ENCODE measurements at regions not wholly inside any gene's neighbourhood (a gene's known extent, or its start where the extent isn't known, plus 50 kb on each side); places are given as distances from the start of the nearest gene placed in this dataset.

- peaks cover 0 to 1% (median 0%) of the 10 kb centered on the region in 4 donors for H3K4me1 ChIP-seq (ENCODE audit: control insufficient read depth in 4 of 4, insufficient read depth in 4 of 4, low read length in 3 of 4)
- TF ChIP-seq REST (IDR thresholded peaks at IDR 0.05) (no peak), SP1 (IDR thresholded peaks at IDR 0.05) (no peak)
- no peak overlapping the region for H3K9ac ChIP-seq (ENCODE audit: low read depth in 1 of 2, low read length in 2 of 2)
- H3K36me3 ChIP-seq (ENCODE audit: control insufficient read depth in 4 of 4, insufficient read depth in 3 of 4, low read depth in 1 of 4, low read length in 3 of 4) = no peaks in the 10 kb centered on the region
- no peaks in the 10 kb centered on the region for H3K9me3 ChIP-seq (ENCODE audit: control insufficient read depth in 4 of 4, low read length in 3 of 4)
- H3K4me3 ChIP-seq (ENCODE audit: low read depth in 1 of 3, low read length in 3 of 3) = no peak overlapping the region
- WGBS = 88% methylated on average over 3 of the region's 3 CpGs
- H3K27ac ChIP-seq (ENCODE audit: low read depth in 1 of 2, low read length in 2 of 2) = no peak overlapping the region
- DNase-seq (ENCODE audit: low spot score) = no peak
- no peaks in the 10 kb centered on the region for H3K27me3 ChIP-seq (ENCODE audit: control insufficient read depth in 4 of 4, insufficient read depth in 4 of 4, low read length in 3 of 4)
These were observed 81.4 kb upstream of the KRAS start for GRCh38 chr12:25332143-25332542.

GRCh38 chr12:25328072-25328712, 77.5 kb upstream of the KRAS start:
- Histone ChIP-seq H3K4me1 (ENCODE audit: control insufficient read depth in 4 of 4, insufficient read depth in 4 of 4, low read length in 3 of 4) (peaks cover 0 to 1% (median 0%) of the 10 kb centered on the region in 4 donors), H3K4me3 (ENCODE audit: low read depth in 1 of 3, low read length in 3 of 3) (no peak overlapping the region), H3K27ac (ENCODE audit: low read depth in 1 of 2, low read length in 2 of 2) (no peak overlapping the region), H3K36me3 (ENCODE audit: control insufficient read depth in 4 of 4, insufficient read depth in 3 of 4, low read depth in 1 of 4, low read length in 3 of 4) (no peaks in the 10 kb centered on the region), H3K27me3 (ENCODE audit: control insufficient read depth in 4 of 4, insufficient read depth in 4 of 4, low read length in 3 of 4) (no peaks in the 10 kb centered on the region), H3K9ac (ENCODE audit: low read depth in 1 of 2, low read length in 2 of 2) (no peak overlapping the region), H3K9me3 (ENCODE audit: control insufficient read depth in 4 of 4, low read length in 3 of 4) (no peaks in the 10 kb centered on the region)
- no peak for TF ChIP-seq CTCF (IDR thresholded peaks at IDR 0.05; ENCODE audit: low read depth, low read length, missing input control)
- no peak for TF ChIP-seq GABPA (IDR thresholded peaks at IDR 0.05 in 1 of 2, conservative IDR thresholded peaks at IDR 0.05 in 1 of 2)
- peak; percentile 97 to 98 for TF ChIP-seq JUND (IDR thresholded peaks at IDR 0.05)
- no peak for TF ChIP-seq TAF1 (conservative IDR thresholded peaks at IDR 0.05)
- TF ChIP-seq MAX (IDR thresholded peaks at IDR 0.05) = no peak
- peak in 1 of 2 donors; percentile 62 for TF ChIP-seq RAD21 (IDR thresholded peaks at IDR 0.05)
- peak; percentile 11 for TF ChIP-seq FOXA1 (IDR thresholded peaks at IDR 0.05)
- TF ChIP-seq REST (IDR thresholded peaks at IDR 0.05) = peak; percentile 32
- peak; percentile 19 for TF ChIP-seq ZBTB33 (IDR thresholded peaks at IDR 0.05)
- peak; percentile 7 for TF ChIP-seq FOXA2 (IDR thresholded peaks at IDR 0.05)
- no peak for TF ChIP-seq NR2F2 (IDR thresholded peaks at IDR 0.05)
- peak; percentile 81 for TF ChIP-seq YY1 (IDR thresholded peaks at IDR 0.05)
- TF ChIP-seq SP1 (IDR thresholded peaks at IDR 0.05) = peak; percentile 62
- peak; percentile 76 to 80 for TF ChIP-seq RXRA (IDR thresholded peaks at IDR 0.05)
- peak; percentile 91 for TF ChIP-seq ATF3 (IDR thresholded peaks at IDR 0.05)
- TF ChIP-seq HNF4A (conservative IDR thresholded peaks at IDR 0.05) = peak; percentile 49 to 54
- 27% methylated on average over 5 of the region's 5 CpGs for WGBS
- DNase-seq (ENCODE audit: low spot score) = no peak

Data from liver (tissue), 8 donors.